H9 (cell line): ENCODE measurements at regions not wholly inside any gene's neighbourhood (a gene's known extent, or its start where the extent isn't known, plus 50 kb on each side); places are given as distances from the start of the nearest gene placed in this dataset.

ENCODE experiments used
- DNase-seq: peaks from one replicate; pipeline ENCODE4 v3.0.0-alpha.2; 2017
- H2AFZ ChIP-seq: one replicate; pipeline ENCODE4 v1.6.1; 2013; ENCODE audit warnings: mild to moderate bottlenecking, low read length, control low read depth, moderate library complexity
- H2AK5ac ChIP-seq: 2 replicates; pipeline ENCODE4 v1.6.1; 2013; ENCODE audit warnings: low read length, control low read depth, mixed read lengths; ENCODE audit not compliant: insufficient read length
- H2BK120ac ChIP-seq: one replicate; pipeline ENCODE4 v1.6.1; 2013; ENCODE audit warnings: low read depth, mild to moderate bottlenecking, low read length, control low read depth, inconsistent platforms; ENCODE audit not compliant: poor library complexity, severe bottlenecking
- H2BK12ac ChIP-seq: 2 replicates; pipeline ENCODE4 v1.6.1; 2013; ENCODE audit warnings: low read length, control low read depth, mixed read lengths, low read depth; ENCODE audit not compliant: insufficient read length
- H2BK15ac ChIP-seq: 2 replicates; pipeline ENCODE4 v1.6.1; 2013; ENCODE audit warnings: low read depth, low read length, control low read depth
- H2BK20ac ChIP-seq: one replicate; pipeline ENCODE4 v1.6.1; 2013; ENCODE audit warnings: low read depth, mild to moderate bottlenecking, low read length, control low read depth, inconsistent platforms; ENCODE audit not compliant: poor library complexity, severe bottlenecking
- H2BK5ac ChIP-seq: 2 replicates; pipeline ENCODE4 v1.6.1; 2013; ENCODE audit warnings: low read length, control low read depth, mixed read lengths; ENCODE audit not compliant: insufficient read length
- H3K14ac ChIP-seq: 2 replicates; pipeline ENCODE4 v1.6.1; 2013; ENCODE audit warnings: low read length, control low read depth; ENCODE audit not compliant: insufficient read depth
- H3K18ac ChIP-seq: 2 replicates; pipeline ENCODE4 v1.6.1; 2013; ENCODE audit warnings: low read depth, mild to moderate bottlenecking, mixed read lengths, low read length, control low read depth; ENCODE audit not compliant: insufficient read length
- H3K23ac ChIP-seq: 2 replicates; pipeline ENCODE4 v1.6.1; 2013; ENCODE audit warnings: low read length, control low read depth, mixed read lengths, low read depth; ENCODE audit not compliant: insufficient read length
- H3K23me2 ChIP-seq: 2 replicates; pipeline ENCODE4 v1.6.1; 2013; ENCODE audit warnings: low read depth, mild to moderate bottlenecking, mixed read lengths, low read length, control low read depth; ENCODE audit not compliant: insufficient read length, poor library complexity, severe bottlenecking
- H3K27ac ChIP-seq: 2 replicates; pipeline ENCODE4 v1.5.1; 2013; ENCODE audit warnings: low read length, control low read depth, mixed read lengths, low read depth; ENCODE audit not compliant: insufficient read length
- H3K27me3 ChIP-seq: 2 replicates; pipeline ENCODE4 v1.6.1; 2013; ENCODE audit warnings: low read length, control low read depth, inconsistent platforms; ENCODE audit not compliant: insufficient read depth
- H3K4ac ChIP-seq: 2 replicates; pipeline ENCODE4 v1.6.1; 2013; ENCODE audit warnings: low read depth, mild to moderate bottlenecking, control low read depth, inconsistent platforms, low read length, moderate library complexity
- H3K4me1 ChIP-seq: 2 replicates; pipeline ENCODE4 v1.6.1; 2013; ENCODE audit warnings: low read length, control low read depth, inconsistent platforms; ENCODE audit not compliant: insufficient read depth
- H3K4me2 ChIP-seq: 2 replicates; pipeline ENCODE4 v1.6.1; 2013; ENCODE audit warnings: low read length, control low read depth, mixed read lengths; ENCODE audit not compliant: insufficient read length, insufficient read depth
- H3K56ac ChIP-seq: 2 replicates; pipeline ENCODE4 v1.6.1; 2013; ENCODE audit warnings: low read depth, mild to moderate bottlenecking, mixed read lengths, low read length, control low read depth; ENCODE audit not compliant: insufficient read length
- H3K79me1 ChIP-seq: 2 replicates; pipeline ENCODE4 v1.6.1; 2013; ENCODE audit warnings: low read depth, mild to moderate bottlenecking, moderate library complexity, low read length, control low read depth, inconsistent platforms; ENCODE audit not compliant: insufficient read depth, poor library complexity, severe bottlenecking
- H3K79me2 ChIP-seq: 2 replicates; pipeline ENCODE4 v1.6.1; 2013; ENCODE audit warnings: low read length, control low read depth, inconsistent platforms; ENCODE audit not compliant: insufficient read depth
- H3K9ac ChIP-seq: 2 replicates; pipeline ENCODE4 v1.6.1; 2013; ENCODE audit warnings: low read length, control low read depth, mixed read lengths; ENCODE audit not compliant: insufficient read length; ENCODE audit errors: extremely low read depth
- H3K9me3 ChIP-seq: one replicate; pipeline ENCODE4 v1.6.1; 2013; ENCODE audit warnings: low read depth, low read length, inconsistent platforms; ENCODE audit not compliant: control insufficient read depth
- H3T11ph ChIP-seq: one replicate; pipeline ENCODE4 v1.6.1; 2013; ENCODE audit warnings: mild to moderate bottlenecking, low read length, control low read depth, inconsistent platforms
- H4K20me1 ChIP-seq: one replicate; pipeline ENCODE4 v1.6.1; 2013; ENCODE audit not compliant: control insufficient read depth, insufficient read length, insufficient read depth
- H4K5ac ChIP-seq: 2 replicates; pipeline ENCODE4 v1.6.1; 2013; ENCODE audit warnings: low read depth, mild to moderate bottlenecking, mixed read lengths, low read length, control low read depth; ENCODE audit not compliant: insufficient read length
- H4K8ac ChIP-seq: replicated peaks from 2 replicates; pipeline ENCODE4 v1.6.1; 2013; ENCODE audit warnings: low read length, control low read depth, mixed read lengths, low read depth; ENCODE audit not compliant: insufficient read length
- H4K91ac ChIP-seq: 2 replicates; pipeline ENCODE4 v1.6.1; 2013; ENCODE audit warnings: low read depth, mild to moderate bottlenecking, moderate library complexity, mixed read lengths, low read length, control low read depth; ENCODE audit not compliant: insufficient read length
- H3K27ac Mint-ChIP-seq, 3 experiments: 2 replicates in 2 of 3; 3 replicates in 1 of 3; pipeline ENCODE4 v1.8.0; 2020 to 2021; ENCODE audit warnings: mixed read lengths in 3 of 3, mild to moderate bottlenecking in 1 of 3, moderate library complexity in 1 of 3
- H3K27me3 Mint-ChIP-seq: 2 replicates; pipeline ENCODE4 v1.8.0; 2021; ENCODE audit warnings: low read depth, mild to moderate bottlenecking, moderate library complexity, mixed read lengths
- H3K36me3 Mint-ChIP-seq, 3 experiments: 2 replicates in 2 of 3; 3 replicates in 1 of 3; pipeline ENCODE4 v1.8.0; 2020 to 2021; ENCODE audit warnings: low read depth in 3 of 3, mixed read lengths in 3 of 3; ENCODE audit not compliant: insufficient read depth in 1 of 3
- H3K4me1 Mint-ChIP-seq, 2 experiments: 2 replicates each; pipeline ENCODE4 v1.8.0; 2020; ENCODE audit warnings: mixed read lengths in 2 of 2
- H3K4me3 Mint-ChIP-seq, 2 experiments: 2 replicates in 1 of 2; 3 replicates in 1 of 2; pipeline ENCODE4 v1.8.0; 2020 to 2021; ENCODE audit warnings: mild to moderate bottlenecking in 2 of 2, mixed read lengths in 2 of 2, moderate library complexity in 1 of 2
- H3K9me3 Mint-ChIP-seq, 2 experiments: 2 replicates in 1 of 2; 3 replicates in 1 of 2; pipeline ENCODE4 v1.8.0; 2020; ENCODE audit warnings: mild to moderate bottlenecking in 2 of 2, mixed read lengths in 2 of 2, moderate library complexity in 1 of 2
- CTCF ChIP-seq: fragments of 200-600 bp; sonication (generic); conservative IDR thresholded peaks from 3 replicates; pipeline ENCODE4 v1.8.0; 2021; ENCODE audit warnings: antibody characterized with exemption, mild to moderate bottlenecking
- WGBS: extraction: QIAGEN DNeasy Blood & Tissue Kit; methylation state at CpG from one replicate; pipeline ENCODE4 v1.1.7; 2013; ENCODE audit warnings: missing lambda C conversion rate, low lambda C conversion rate, mixed read lengths; ENCODE audit not compliant: insufficient read length; ENCODE audit errors: extremely low coverage; 5-methylcytosine and 5-hydroxymethylcytosine counted together

- no peak overlapping the region for H2BK5ac ChIP-seq
- no peaks in the 10 kb centered on the region for H3K79me2 ChIP-seq
- no peak overlapping the region for H4K8ac ChIP-seq
- H3K4me2 ChIP-seq = no peak overlapping the region
- H3K23ac ChIP-seq = no peak overlapping the region
- H3K9ac ChIP-seq = no peak overlapping the region
- Mint-ChIP-seq H3K36me3 (no peaks in the 10 kb centered on the region), H3K27ac (no peak overlapping the region), H3K27me3 (no peaks in the 10 kb centered on the region), H3K4me1 (no peaks in the 10 kb centered on the region; a peak in 2 of 4 replicates), H3K9me3 (no peaks in the 10 kb centered on the region), H3K4me3 (no peak overlapping the region)
- H3K9me3 ChIP-seq = no peaks in the 10 kb centered on the region
- no peak overlapping the region for H2BK15ac ChIP-seq
- H2AK5ac ChIP-seq = no peak overlapping the region
- H3K4ac ChIP-seq = no peak overlapping the region
- H4K20me1 ChIP-seq = no peaks in the 10 kb centered on the region
- H3K27ac ChIP-seq = no peak overlapping the region
- no peaks in the 10 kb centered on the region for H3K27me3 ChIP-seq
- no peak overlapping the region for H2BK12ac ChIP-seq
- no peak overlapping the region for H2BK120ac ChIP-seq
- no peak overlapping the region for H3K56ac ChIP-seq
- no peak overlapping the region for H3T11ph ChIP-seq
- no peak overlapping the region for H3K14ac ChIP-seq
- H2AFZ ChIP-seq = no peak overlapping the region
- no peak for DNase-seq
- WGBS = no CpG with 5 or more reads among the region's 1 CpG
- peaks cover 2% of the 10 kb centered on the region; the same call in 1 of the 2 replicates for H3K4me1 ChIP-seq
- TF ChIP-seq CTCF = no peak
- H3K79me1 ChIP-seq = no peaks in the 10 kb centered on the region
- no peaks in the 10 kb centered on the region for H3K23me2 ChIP-seq
- H3K18ac ChIP-seq = no peak overlapping the region
- no peak overlapping the region for H4K91ac ChIP-seq
- H2BK20ac ChIP-seq = no peak overlapping the region
- H4K5ac ChIP-seq = no peak overlapping the region
Observed at GRCh38 chr11:103699656-103700055, 336.8 kb upstream of the DDI1 start.
